Brain microvascular endothelial cell (primary cell): ENCODE measurements at regions not wholly inside any gene's neighbourhood (a gene's known extent, or its start where the extent isn't known, plus 50 kb on each side); places are given as distances from the start of the nearest gene placed in this dataset.

ENCODE experiments used
- DNase-seq: peaks from one replicate; pipeline ENCODE4 v3.0.0-alpha.2; 2020
- H3K27ac ChIP-seq: fragments of 250-450 bp; sonication (Bioruptor Pico); 2 replicates; pipeline ENCODE4 v1.5.1; 2020; ENCODE audit warnings: mild to moderate bottlenecking, moderate library complexity
- H3K27me3 ChIP-seq: fragments of 250-450 bp; sonication (Bioruptor Pico); replicated peaks from 2 replicates; pipeline ENCODE4 v1.5.1; 2020; ENCODE audit warnings: mild to moderate bottlenecking
- H3K36me3 ChIP-seq: fragments of 250-450 bp; sonication (Bioruptor Pico); replicated peaks from 2 replicates; pipeline ENCODE4 v1.5.1; 2020; ENCODE audit warnings: mild to moderate bottlenecking
- H3K4me3 ChIP-seq: 2 replicates; pipeline ENCODE4 v1.5.1; 2011; ENCODE audit warnings: low read depth, mild to moderate bottlenecking, control low read depth, low read length, moderate library complexity
- CTCF ChIP-seq: IDR thresholded peaks from 2 replicates; pipeline ENCODE4 v1.5.1; 2011; ENCODE audit warnings: low read depth, mild to moderate bottlenecking, moderate library complexity, low read length, control low read depth, inconsistent platforms; ENCODE audit errors: missing control alignments
- in situ Hi-C: cut with HindIII; loops from 2 replicates; pipeline ENCODE4 v1.10.0; 2017; ENCODE audit warnings: low sequenced_read_pairs, low pct_ligation_motif_present

- no peak for TF ChIP-seq CTCF
- Histone ChIP-seq H3K36me3 (no peaks in the 10 kb centered on the region), H3K27me3 (no peaks in the 10 kb centered on the region), H3K4me3 (no peak overlapping the region), H3K27ac (no peak overlapping the region)
- DNase-seq = no peak
- in situ Hi-C loops = no loop called here
Observed at GRCh38 chr1:119191325-119191724, 50.9 kb upstream of the WARS2 start.

GRCh38 chr1:119204197-119204960, 63.9 kb upstream of the WARS2 start:
- Histone ChIP-seq H3K4me3 (no peak overlapping the region), H3K27ac (no peak overlapping the region), H3K36me3 (no peaks in the 10 kb centered on the region), H3K27me3 (no peaks in the 10 kb centered on the region)
- no peak for TF ChIP-seq CTCF
- DNase-seq = no peak
- in situ Hi-C loops = no loop called here

- Histone ChIP-seq H3K27ac (no peak overlapping the region), H3K4me3 (no peak overlapping the region), H3K27me3 (no peaks in the 10 kb centered on the region), H3K36me3 (no peaks in the 10 kb centered on the region)
- DNase-seq = no peak
- in situ Hi-C loops = no loop called here
- no peak for TF ChIP-seq CTCF
Observed at GRCh38 chr1:119204961-119205357, 64.5 kb upstream of the WARS2 start.

GRCh38 chr1:119209061-119209460, 68.6 kb upstream of the WARS2 start:
- H3K36me3 ChIP-seq = no peaks in the 10 kb centered on the region
- DNase-seq = no peak
- no peak overlapping the region for H3K4me3 ChIP-seq
- in situ Hi-C loops = no loop called here
- no peaks in the 10 kb centered on the region for H3K27me3 ChIP-seq
- H3K27ac ChIP-seq = no peak overlapping the region
- TF ChIP-seq CTCF = no peak

GRCh38 chr1:119209596-119210295, 69.3 kb upstream of the WARS2 start:
- Histone ChIP-seq H3K27me3 (no peaks in the 10 kb centered on the region), H3K27ac (no peak overlapping the region), H3K36me3 (no peaks in the 10 kb centered on the region), H3K4me3 (no peak overlapping the region)
- TF ChIP-seq CTCF = no peak
- in situ Hi-C loops = no loop called here
- DNase-seq = peak; percentile 18
